MM.1S (cell line): ENCODE measurements at regions not wholly inside any gene's neighbourhood (a gene's known extent, or its start where the extent isn't known, plus 50 kb on each side); places are given as distances from the start of the nearest gene placed in this dataset.
"Not testable (repeated sequence)": the region's sequence is repeated elsewhere in the genome, so short reads cannot be mapped to it uniquely, and the experiment has no call there.

Experiments
- DNase-seq: peaks from one replicate; pipeline ENCODE4 v3.0.0-alpha.2; 2015
- H2AFZ ChIP-seq: fragments of 300-600 bp; sonication (generic); 2 replicates; pipeline ENCODE4 v1.6.0; 2016; ENCODE audit warnings: antibody characterized with exemption, low read length
- H3F3A ChIP-seq: fragments of 300-600 bp; sonication (generic); 2 replicates; pipeline ENCODE4 v1.6.1; 2016; ENCODE audit warnings: mild to moderate bottlenecking, antibody characterized with exemption, low read length, moderate library complexity, mixed read lengths; ENCODE audit not compliant: insufficient read depth
- H3K27ac ChIP-seq: fragments of 300-600 bp; sonication (generic); 2 replicates; pipeline ENCODE4 v1.5.1; 2016; ENCODE audit warnings: mild to moderate bottlenecking, low read length
- H3K27me3 ChIP-seq: fragments of 300-600 bp; sonication (generic); replicated peaks from 2 replicates; pipeline ENCODE4 v1.6.0; 2016; ENCODE audit warnings: low read length; ENCODE audit not compliant: insufficient read depth
- H3K36me3 ChIP-seq: fragments of 300-600 bp; sonication (generic); replicated peaks from 2 replicates; pipeline ENCODE4 v1.6.1; 2016; ENCODE audit warnings: mild to moderate bottlenecking, low read length, mixed read lengths; ENCODE audit not compliant: insufficient read depth
- H3K4me1 ChIP-seq: fragments of 300-600 bp; sonication (generic); 2 replicates; pipeline ENCODE4 v1.6.1; 2016; ENCODE audit warnings: low read length, mixed read lengths
- H3K4me2 ChIP-seq: fragments of 300-600 bp; sonication (generic); 2 replicates; pipeline ENCODE4 v1.6.0; 2016; ENCODE audit warnings: low read depth, low read length
- H3K4me3 ChIP-seq: fragments of 300-600 bp; sonication (generic); 2 replicates; pipeline ENCODE4 v1.5.1; 2016; ENCODE audit warnings: low read length, mixed read lengths
- H3K79me2 ChIP-seq: fragments of 300-600 bp; sonication (generic); 2 replicates; pipeline ENCODE4 v1.6.1; 2016; ENCODE audit warnings: mixed run types, low read length, mixed read lengths
- H3K9ac ChIP-seq: fragments of 300-600 bp; sonication (generic); 2 replicates; pipeline ENCODE4 v1.6.1; 2016; ENCODE audit warnings: low read length, mixed read lengths
- H3K9me2 ChIP-seq: fragments of 300-600 bp; sonication (generic); replicated peaks from 2 replicates; pipeline ENCODE4 v1.6.1; 2016; ENCODE audit warnings: mild to moderate bottlenecking, low read length, mixed read lengths; ENCODE audit not compliant: insufficient read depth
- H3K9me3 ChIP-seq: fragments of 300-600 bp; sonication (generic); replicated peaks from 2 replicates; pipeline ENCODE4 v1.6.1; 2016; ENCODE audit warnings: mild to moderate bottlenecking, low read length, mixed read lengths; ENCODE audit not compliant: insufficient read depth
- H4K20me1 ChIP-seq: fragments of 300-600 bp; sonication (generic); 2 replicates; pipeline ENCODE4 v1.6.1; 2016; ENCODE audit warnings: mild to moderate bottlenecking, low read length, moderate library complexity, mixed read lengths; ENCODE audit not compliant: insufficient read depth
- EZH2 ChIP-seq: fragments of 300-600 bp; sonication (generic); optimal IDR thresholded peaks from 2 replicates; pipeline ENCODE3; 2017; ENCODE audit warnings: low read depth, mild to moderate bottlenecking, antibody characterized with exemption, low read length, mixed read lengths
- EZH2phosphoT487 ChIP-seq: fragments of 300-600 bp; sonication (generic); IDR thresholded peaks from 2 replicates; pipeline ENCODE4 v1.6.1; 2018; ENCODE audit warnings: antibody characterized with exemption, low read length
- TF ChIP-seq, protein P1 (sequence below): fragments of 300-600 bp; sonication (generic); IDR thresholded peaks from 2 replicates; pipeline ENCODE4 v1.5.1; 2016; ENCODE audit warnings: antibody characterized with exemption, low read length, mixed read lengths

DNA sequence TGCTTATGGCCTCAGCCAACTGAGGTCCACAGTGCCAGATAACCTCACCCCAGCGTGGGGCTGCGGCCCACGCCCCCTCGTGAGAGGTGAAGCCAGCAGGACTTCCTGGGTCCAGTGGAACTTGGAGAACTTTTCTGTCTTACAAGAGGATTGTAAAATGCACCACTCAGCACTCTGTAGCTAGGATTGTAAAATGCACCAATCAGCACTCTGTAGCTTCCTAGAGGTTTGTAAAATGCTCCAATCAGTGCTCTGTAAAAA is 109.1 kb downstream of the AKAP11 start:
- Histone ChIP-seq H3K4me3 (no peak overlapping the region), H3K4me1 (peaks cover 37% of the 10 kb centered on the region), H3K79me2 (no peaks in the 10 kb centered on the region), H2AFZ (no peak overlapping the region), H3K9me2 (no peaks in the 10 kb centered on the region), H3K9me3 (no peaks in the 10 kb centered on the region), H3K9ac (no peak overlapping the region), H3K36me3 (no peaks in the 10 kb centered on the region), H3K27ac (no peak overlapping the region), H3K4me2 (no peak overlapping the region), H3K27me3 (no peaks in the 10 kb centered on the region), H3F3A (peaks cover 17% of the 10 kb centered on the region), H4K20me1 (no peaks in the 10 kb centered on the region)
- TF ChIP-seq EZH2phosphoT487 (no peak), EZH2 (no peak)
- TF ChIP-seq, protein P1, sequence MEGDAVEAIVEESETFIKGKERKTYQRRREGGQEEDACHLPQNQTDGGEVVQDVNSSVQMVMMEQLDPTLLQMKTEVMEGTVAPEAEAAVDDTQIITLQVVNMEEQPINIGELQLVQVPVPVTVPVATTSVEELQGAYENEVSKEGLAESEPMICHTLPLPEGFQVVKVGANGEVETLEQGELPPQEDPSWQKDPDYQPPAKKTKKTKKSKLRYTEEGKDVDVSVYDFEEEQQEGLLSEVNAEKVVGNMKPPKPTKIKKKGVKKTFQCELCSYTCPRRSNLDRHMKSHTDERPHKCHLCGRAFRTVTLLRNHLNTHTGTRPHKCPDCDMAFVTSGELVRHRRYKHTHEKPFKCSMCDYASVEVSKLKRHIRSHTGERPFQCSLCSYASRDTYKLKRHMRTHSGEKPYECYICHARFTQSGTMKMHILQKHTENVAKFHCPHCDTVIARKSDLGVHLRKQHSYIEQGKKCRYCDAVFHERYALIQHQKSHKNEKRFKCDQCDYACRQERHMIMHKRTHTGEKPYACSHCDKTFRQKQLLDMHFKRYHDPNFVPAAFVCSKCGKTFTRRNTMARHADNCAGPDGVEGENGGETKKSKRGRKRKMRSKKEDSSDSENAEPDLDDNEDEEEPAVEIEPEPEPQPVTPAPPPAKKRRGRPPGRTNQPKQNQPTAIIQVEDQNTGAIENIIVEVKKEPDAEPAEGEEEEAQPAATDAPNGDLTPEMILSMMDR: no peak
- DNase-seq: no peak

DNA sequence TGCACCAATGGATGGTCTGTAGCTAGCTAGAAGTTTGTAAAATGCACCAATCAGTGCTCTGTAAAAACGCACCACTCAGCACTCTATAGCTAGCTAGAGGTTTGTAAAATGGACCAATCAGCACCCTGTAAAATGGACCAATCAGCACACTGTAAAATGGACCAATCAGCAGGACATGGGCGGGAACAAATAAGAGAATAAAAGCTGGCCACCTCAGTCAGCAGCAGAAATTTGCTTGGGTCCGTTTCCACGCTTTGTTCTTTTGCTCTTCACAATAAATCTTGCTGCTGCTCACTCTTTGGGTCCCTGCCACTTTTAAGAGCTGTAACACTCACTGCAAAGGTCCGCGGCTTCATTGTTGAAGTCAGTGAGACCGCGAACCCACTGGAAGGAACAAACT is 109.5 kb downstream of the AKAP11 start:
- DNase-seq, H3K36me3 ChIP-seq, H2AFZ ChIP-seq, H3K9me2 ChIP-seq, H3K9ac ChIP-seq, H3K9me3 ChIP-seq, H3K4me3 ChIP-seq, H4K20me1 ChIP-seq, H3K27ac ChIP-seq, H3K27me3 ChIP-seq, H3K79me2 ChIP-seq, H3K4me2 ChIP-seq: not testable (repeated sequence)
- H3K4me1 ChIP-seq: peaks cover 37% of the 10 kb centered on the region
- peaks cover 17% of the 10 kb centered on the region for H3F3A ChIP-seq

DNA sequence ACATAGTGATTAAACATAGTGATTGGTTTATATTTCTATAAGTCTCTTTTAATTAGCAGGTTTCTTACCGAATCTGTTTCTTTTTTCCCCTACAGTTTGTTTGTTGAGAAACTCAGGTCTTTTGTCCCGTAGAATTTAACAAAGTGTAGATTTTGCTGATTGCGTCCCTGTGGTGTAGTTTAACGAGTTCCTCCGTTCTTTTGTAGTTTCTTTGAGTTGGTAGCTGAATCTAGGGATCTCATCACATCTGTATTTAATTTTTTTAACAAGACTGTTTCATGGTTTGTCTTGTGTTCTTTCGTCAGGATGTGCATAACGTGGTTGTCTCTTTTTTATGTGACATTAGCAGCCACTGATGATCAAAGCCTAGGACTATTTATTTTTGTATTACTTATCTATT is 111.1 kb downstream of the AKAP11 start:
- Histone ChIP-seq H3K4me3 (no peak overlapping the region), H3K9ac (no peak overlapping the region), H3K4me1 (peaks cover 28% of the 10 kb centered on the region), H3K9me3 (no peaks in the 10 kb centered on the region), H3K36me3 (no peaks in the 10 kb centered on the region), H3K9me2 (no peaks in the 10 kb centered on the region), H3K79me2 (no peaks in the 10 kb centered on the region), H4K20me1 (no peaks in the 10 kb centered on the region), H3K4me2 (no peak overlapping the region), H2AFZ (no peak overlapping the region), H3K27me3 (no peaks in the 10 kb centered on the region), H3F3A (peaks cover 7% of the 10 kb centered on the region; the same call in 1 of the 2 replicates), H3K27ac (no peak overlapping the region)
- no peak for TF ChIP-seq EZH2phosphoT487
- TF ChIP-seq, protein P1: no peak
- no peak for TF ChIP-seq EZH2
- no peak for DNase-seq

DNA sequence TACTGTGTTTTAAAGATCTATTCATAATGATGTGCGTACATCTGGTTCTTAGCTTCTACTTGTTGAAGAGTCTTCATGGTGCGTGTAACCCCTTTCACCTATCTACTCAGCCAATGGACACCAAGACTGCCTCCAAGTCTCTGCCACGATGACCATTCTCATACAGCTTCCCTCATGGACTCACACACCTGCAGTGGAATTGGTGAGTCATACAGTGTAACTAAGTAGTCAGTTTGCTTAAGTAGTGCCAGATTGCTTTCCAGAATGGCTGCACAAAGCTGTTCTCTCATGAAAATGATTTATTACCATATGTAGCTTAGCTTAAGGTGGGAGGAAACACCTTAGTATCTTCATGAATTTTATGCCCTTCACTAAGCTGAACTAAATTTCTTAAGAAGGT is 112.3 kb downstream of the AKAP11 start:
- no peak overlapping the region for H3K9ac ChIP-seq
- no peaks in the 10 kb centered on the region for H3F3A ChIP-seq
- no peaks in the 10 kb centered on the region for H4K20me1 ChIP-seq
- H3K9me2 ChIP-seq: no peaks in the 10 kb centered on the region
- no peak overlapping the region for H3K4me3 ChIP-seq
- H3K79me2 ChIP-seq: no peaks in the 10 kb centered on the region
- no peak overlapping the region for H2AFZ ChIP-seq
- H3K27me3 ChIP-seq: no peaks in the 10 kb centered on the region
- peaks cover 15% of the 10 kb centered on the region for H3K4me1 ChIP-seq
- H3K4me2 ChIP-seq: no peak overlapping the region
- H3K9me3 ChIP-seq: no peaks in the 10 kb centered on the region
- no peaks in the 10 kb centered on the region for H3K36me3 ChIP-seq
- no peak overlapping the region for H3K27ac ChIP-seq
- DNase-seq: no peak
- TF ChIP-seq EZH2phosphoT487 (no peak), EZH2 (no peak)
- TF ChIP-seq, protein P1: no peak
